NCI-H1694 treated with DMSO at 0.1 percent for 48 hours (cell line): ENCODE measurements at regions not wholly inside any gene's neighbourhood (a gene's known extent, or its start where the extent isn't known, plus 50 kb on each side); places are given as distances from the start of the nearest gene placed in this dataset.

Source experiments
- DNase-seq: peaks from one replicate; lab custom pipeline; 2025; lab: John Stamatoyannopoulos, UW

DNA sequence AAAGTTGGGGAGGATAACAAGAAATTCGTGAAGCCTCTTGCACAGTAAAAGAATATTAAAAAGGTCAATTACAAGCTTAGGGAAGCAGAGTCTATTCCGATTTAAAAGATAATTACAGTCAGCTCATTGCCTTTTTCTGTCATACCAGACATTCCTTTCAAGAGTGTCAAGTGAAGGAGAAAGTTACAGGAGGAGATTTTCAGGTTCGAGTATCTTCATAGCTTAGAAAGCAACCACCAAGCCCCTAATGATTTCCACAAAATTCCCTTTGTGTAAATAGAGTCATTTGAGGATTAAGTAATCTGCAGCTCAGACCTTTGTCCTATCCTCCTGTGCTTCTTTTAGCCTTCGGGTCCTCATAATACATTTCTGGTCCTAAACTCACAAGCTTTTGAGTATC is 414.9 kb downstream of the CDH2 start:
- no peak for DNase-seq

DNA sequence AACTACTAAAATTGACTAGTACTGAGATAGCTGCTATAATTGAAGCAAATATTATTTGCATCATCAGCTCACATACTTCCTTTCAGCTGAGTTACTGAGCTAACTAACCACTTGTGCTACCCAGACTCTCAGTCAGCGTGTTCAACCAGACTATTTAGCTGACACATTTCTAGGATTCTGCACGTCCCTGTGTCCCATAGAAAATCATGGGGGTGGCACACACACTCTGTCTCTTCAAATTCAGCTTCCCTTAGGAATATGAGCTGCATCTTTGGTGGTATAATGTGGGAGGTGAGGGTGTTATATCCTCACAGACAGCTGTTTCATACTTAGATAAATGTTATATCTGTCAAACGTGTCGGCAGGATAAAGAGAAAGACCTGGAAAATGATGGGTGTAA is 424.0 kb downstream of the CDH2 start:
- DNase-seq: no peak

DNA sequence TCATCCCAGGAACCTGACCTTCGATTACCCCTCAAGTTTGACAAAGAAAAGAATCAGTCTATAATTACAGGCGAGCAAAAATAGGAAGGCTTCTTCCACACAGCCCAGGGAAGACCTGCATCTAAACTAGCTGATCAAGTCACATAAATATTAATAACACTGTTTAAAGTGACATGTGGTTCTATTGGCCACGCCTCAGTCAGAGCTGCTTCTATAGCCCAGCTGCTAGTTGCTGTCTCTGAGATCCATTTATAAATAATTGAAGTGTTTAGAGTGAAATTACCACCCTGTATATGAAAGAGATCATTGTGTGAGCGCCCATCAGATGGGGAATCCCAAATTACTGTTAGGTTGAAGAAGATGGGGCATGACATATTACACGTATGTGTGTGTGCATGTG is 426.0 kb downstream of the CDH2 start:
- no peak for DNase-seq

DNA sequence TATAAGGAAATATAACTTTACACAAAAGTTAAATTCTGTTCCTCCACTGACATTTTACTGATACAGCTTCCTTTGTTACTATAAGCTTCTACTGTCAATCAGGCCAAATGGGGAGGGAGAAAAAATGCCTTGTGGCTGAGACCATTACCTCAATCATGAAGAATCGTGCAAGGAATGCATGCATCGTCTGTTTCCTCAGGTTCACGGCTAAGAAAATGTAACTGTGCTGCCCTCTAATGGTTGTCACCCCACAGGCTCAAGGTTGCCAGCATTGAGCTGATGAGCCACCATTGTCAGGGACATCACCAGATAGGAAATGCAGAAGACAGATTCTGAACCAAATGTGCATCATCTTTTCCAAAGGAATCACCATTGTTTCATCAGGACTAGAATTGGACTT is 426.9 kb downstream of the CDH2 start:
- peak; percentile 2 for DNase-seq

GRCh38 chr18:27749194-27749593 is 427.7 kb downstream of the CDH2 start:
- DNase-seq: no peak

GRCh38 chr18:27746241-27746640 is 430.7 kb downstream of the CDH2 start:
- no peak for DNase-seq

DNA sequence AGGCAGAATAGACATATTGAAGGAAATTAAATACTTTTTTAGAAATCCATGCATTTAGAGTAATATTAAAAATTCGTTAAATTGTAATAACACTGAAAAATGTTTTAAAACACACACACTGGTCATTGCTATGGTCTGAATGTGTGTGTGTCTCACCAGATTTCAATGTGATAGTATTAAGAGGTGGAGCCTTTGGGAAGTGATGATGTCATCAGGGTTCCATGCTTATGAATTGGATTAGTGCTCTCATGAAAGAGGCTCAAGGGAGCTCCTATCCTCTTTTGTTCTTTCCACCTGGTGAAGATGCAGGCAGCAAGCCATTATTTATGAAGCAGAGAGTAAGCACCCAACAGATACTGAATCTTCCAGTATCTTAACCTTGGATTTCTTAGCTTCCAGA is 441.8 kb downstream of the CDH2 start:
- no peak for DNase-seq

GRCh38 chr18:27731211-27731610 is 445.7 kb downstream of the CDH2 start:
- DNase-seq: no peak

- no peak for DNase-seq
Measured at GRCh38 chr18:27728659-27729058, 448.3 kb downstream of the CDH2 start.

GRCh38 chr18:27724362-27724761 is 452.6 kb downstream of the CDH2 start:
- no peak for DNase-seq

- DNase-seq: no peak
Measured at GRCh38 chr18:27723168-27723567, 453.8 kb downstream of the CDH2 start.

DNA sequence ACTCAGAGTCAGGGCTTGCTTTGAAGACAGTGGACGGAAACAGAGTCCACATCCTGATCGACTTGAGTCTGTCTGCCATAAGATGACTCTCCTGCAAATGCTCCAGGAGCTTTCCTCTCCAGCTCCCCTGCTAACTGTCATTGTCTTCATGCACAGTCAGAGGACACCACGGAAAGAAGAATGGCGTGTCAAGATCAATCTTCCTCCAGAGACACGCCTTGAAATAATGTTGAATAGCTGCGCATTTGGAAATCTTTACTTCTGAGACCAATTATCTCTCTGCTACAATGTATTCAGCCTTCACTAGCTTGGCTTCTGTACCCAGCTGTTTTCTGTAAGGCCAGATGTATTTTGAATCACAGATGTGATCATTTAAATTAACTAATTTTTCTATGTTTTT is 457.2 kb downstream of the CDH2 start:
- DNase-seq: no peak

- DNase-seq: no peak
Measured at GRCh38 chr18:27717816-27718215, 459.1 kb downstream of the CDH2 start.

DNA sequence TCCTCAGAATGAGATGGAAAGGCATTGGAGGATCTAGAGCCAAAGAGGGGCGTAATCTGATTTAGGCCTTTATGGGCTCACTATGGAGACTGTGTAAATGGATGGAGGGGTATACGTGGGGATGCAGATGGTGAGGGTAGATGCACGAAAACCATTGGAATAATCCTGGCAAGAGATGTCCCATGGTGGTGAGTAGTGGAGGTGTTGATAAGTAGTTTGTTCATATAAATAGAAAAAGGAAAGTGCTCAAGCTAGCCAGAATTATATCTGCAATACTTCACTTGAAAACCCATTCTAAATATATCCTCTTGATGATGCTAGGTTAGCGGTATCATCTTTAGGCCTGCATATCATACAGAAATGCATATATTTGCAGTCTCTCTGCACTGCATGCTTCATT is 459.7 kb downstream of the CDH2 start:
- no peak for DNase-seq

GRCh38 chr18:27715751-27716150 is 461.2 kb downstream of the CDH2 start:
- no peak for DNase-seq

GRCh38 chr18:27713738-27714095 is 463.2 kb downstream of the CDH2 start:
- no peak for DNase-seq

DNA sequence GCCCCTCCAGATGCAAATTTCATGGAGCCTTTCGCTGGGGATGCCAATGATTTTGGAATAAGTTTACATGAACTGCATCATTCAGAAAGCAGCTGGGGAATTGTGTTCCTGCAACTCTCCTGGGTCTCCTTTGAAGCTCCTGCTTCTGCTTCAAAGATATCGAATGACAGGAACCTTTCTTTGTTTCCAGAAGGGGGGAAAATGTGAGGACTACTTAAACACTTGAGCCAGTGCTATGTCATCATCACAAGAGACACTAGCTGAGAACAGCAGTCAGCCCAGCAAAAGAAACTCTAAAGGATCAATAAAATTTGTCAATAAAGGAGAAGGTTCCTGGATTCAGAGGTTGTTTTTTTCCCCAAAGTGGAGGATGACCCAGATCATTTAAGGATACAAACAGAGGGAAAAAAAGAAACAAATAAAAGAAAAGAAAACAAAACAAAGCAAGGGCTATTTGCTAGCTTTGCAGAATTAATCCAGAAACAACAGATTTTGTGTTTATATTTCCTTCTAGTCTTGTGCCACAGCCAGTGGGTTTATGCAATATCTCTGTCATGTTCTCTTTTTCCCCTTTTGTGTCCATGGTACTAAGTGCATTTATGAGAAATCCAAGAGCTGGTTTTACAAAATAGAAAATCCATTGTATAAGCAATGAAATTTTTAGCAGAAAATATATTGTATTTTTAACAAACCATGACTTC is 463.7 kb downstream of the CDH2 start:
- no peak for DNase-seq

GRCh38 chr18:27712066-27712465 is 464.9 kb downstream of the CDH2 start:
- no peak for DNase-seq

GRCh38 chr18:27711382-27711781 is 465.5 kb downstream of the CDH2 start:
- no peak for DNase-seq

DNA sequence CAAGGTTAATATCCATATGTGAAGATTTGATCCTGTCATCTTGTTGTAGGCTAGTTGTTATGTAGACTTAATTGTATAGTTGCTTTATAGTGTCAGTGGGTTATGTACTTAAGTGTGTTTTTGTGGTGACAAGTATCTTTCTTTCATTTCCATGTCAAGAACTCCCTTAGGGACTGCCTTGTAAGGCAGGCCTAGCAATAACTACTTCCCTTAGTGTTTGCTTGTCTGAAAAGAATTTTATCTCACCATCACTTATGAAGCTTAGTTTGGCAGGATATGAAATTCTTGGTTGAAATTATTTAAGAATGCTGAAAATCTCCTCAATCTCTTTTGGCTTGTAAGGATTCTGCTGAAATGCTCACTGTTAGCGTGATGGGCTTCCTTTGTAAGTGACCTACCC is 467.6 kb downstream of the CDH2 start:
- DNase-seq: no peak

GRCh38 chr18:27707201-27707600 is 469.7 kb downstream of the CDH2 start:
- no peak for DNase-seq

DNA sequence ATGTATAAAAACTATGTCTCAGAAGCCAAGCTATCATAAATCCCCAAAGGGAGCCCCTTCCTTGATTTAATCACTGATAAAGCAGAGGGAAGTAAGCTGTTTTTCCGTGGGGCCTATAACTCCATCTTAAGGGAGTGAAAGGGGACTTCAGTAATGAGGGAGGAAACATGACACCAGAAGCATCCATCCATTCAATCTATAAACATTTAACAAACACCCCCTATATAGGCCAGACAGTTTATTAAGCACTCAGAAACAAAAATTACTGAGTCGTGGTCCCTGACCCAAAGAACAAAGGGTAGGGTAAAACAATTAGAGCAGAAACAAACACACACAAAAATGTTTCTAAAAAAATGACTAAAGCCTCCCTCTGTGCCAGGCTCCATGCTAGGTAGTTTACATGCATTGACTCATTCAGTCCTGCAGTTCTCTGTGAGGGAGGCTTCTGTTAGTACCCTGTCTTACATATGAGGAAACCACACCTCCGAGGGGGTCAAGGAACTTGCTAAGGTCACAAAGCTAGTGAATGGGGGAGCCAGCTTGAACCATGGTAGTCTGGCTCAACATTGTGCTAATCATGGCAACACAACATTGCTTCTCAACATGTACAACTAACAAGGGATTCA is 472.1 kb downstream of the CDH2 start:
- DNase-seq: no peak

- no peak for DNase-seq
Measured at GRCh38 chr18:27699137-27699536, 477.8 kb downstream of the CDH2 start.

- no peak for DNase-seq
Measured at GRCh38 chr18:27696148-27696547, 480.8 kb downstream of the CDH2 start.
